Astrocyte of the cerebellum (primary cell): ENCODE measurements at regions not wholly inside any gene's neighbourhood (a gene's known extent, or its start where the extent isn't known, plus 50 kb on each side); places are given as distances from the start of the nearest gene placed in this dataset.

ENCODE experiments used
- DNase-seq: peaks from one replicate; pipeline ENCODE4 v3.0.0-alpha.2; 2011; ENCODE audit warnings: low read depth
- H3K4me3 ChIP-seq: 2 replicates; pipeline ENCODE4 v1.5.1; 2011; ENCODE audit warnings: mild to moderate bottlenecking, low read depth, low read length, moderate library complexity
- in situ Hi-C: cut with HindIII; loops from 2 replicates; pipeline ENCODE4 v1.10.0; 2017; ENCODE audit warnings: low sequenced_read_pairs
- TF ChIP-seq, protein P1 (sequence below): IDR thresholded peaks from 2 replicates; pipeline ENCODE4 v1.5.1; 2012; ENCODE audit warnings: low read length, low read depth, moderate library complexity, mild to moderate bottlenecking; ENCODE audit errors: missing control alignments

DNA sequence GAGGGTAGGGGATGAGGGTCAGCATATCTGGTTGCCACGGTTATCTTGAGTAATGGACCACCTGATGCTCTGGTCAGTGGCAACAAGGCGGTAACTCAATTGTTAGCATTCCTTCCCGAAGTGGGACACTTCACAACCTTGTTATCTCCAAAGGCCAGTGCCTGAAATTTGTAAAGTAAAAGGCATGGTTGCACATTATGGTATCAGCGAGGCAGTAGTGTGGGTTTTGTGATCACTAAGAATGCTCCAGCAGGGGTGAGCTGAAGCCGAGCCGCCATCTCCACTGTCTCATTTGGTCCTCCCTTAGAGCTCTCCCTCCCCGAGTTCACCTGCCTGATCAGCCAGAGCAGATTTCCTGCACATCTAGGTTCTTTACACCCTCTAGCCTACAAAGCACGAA is 50.5 kb upstream of the LGALSL start:
- in situ Hi-C loops = no loop called here
- TF ChIP-seq, protein P1, sequence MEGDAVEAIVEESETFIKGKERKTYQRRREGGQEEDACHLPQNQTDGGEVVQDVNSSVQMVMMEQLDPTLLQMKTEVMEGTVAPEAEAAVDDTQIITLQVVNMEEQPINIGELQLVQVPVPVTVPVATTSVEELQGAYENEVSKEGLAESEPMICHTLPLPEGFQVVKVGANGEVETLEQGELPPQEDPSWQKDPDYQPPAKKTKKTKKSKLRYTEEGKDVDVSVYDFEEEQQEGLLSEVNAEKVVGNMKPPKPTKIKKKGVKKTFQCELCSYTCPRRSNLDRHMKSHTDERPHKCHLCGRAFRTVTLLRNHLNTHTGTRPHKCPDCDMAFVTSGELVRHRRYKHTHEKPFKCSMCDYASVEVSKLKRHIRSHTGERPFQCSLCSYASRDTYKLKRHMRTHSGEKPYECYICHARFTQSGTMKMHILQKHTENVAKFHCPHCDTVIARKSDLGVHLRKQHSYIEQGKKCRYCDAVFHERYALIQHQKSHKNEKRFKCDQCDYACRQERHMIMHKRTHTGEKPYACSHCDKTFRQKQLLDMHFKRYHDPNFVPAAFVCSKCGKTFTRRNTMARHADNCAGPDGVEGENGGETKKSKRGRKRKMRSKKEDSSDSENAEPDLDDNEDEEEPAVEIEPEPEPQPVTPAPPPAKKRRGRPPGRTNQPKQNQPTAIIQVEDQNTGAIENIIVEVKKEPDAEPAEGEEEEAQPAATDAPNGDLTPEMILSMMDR = no peak
- DNase-seq = no peak
- no peak overlapping the region for H3K4me3 ChIP-seq

DNA sequence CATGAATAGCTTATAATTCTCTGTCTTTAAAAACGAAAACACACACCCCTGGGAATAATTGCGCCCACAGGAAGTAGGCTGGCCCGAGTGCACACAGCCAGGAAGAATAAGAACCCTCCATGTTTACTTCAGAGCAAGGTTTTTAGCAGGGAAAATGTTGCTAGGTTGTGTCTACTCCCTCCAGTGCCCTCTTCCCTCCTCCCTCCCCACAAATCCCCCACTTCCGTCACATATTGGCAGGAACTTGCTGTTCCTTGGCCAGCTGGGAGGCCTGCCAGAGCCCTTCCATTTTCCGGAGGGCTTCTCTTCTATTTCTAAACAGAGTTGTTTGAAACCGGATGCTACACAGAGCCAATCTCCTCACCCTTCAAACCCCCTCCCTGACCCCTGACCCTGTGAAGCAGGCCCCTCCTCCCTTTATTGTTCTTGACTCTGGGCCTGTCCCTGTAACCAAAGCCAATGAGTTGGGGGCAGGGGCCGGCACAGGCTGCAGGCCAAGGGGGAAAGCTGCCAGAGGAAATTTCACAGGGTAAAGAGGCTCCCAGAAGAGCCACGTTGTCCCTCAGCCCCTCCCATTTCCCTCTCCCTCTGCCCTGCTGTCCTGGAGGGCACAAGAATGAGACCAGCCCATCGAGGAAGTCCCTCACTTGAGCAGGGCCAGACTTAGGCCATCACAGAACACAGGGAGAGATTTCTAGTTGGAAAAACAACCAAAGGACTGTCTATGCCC is 49.8 kb upstream of the LGALSL start:
- in situ Hi-C loops = no loop called here
- TF ChIP-seq, protein P1 = no peak
- H3K4me3 ChIP-seq = no peak overlapping the region
- DNase-seq = peak; percentile 74
